GM12874 (cell line): ENCODE measurements at regions not wholly inside any gene's neighbourhood (a gene's known extent, or its start where the extent isn't known, plus 50 kb on each side); places are given as distances from the start of the nearest gene placed in this dataset.

Experiments
- TF ChIP-seq, protein P1 (sequence below): IDR thresholded peaks from 2 replicates; pipeline ENCODE4 v1.5.1; 2011; ENCODE audit warnings: low read depth, mild to moderate bottlenecking, control low read depth, low read length, moderate library complexity; ENCODE audit not compliant: insufficient read depth

DNA sequence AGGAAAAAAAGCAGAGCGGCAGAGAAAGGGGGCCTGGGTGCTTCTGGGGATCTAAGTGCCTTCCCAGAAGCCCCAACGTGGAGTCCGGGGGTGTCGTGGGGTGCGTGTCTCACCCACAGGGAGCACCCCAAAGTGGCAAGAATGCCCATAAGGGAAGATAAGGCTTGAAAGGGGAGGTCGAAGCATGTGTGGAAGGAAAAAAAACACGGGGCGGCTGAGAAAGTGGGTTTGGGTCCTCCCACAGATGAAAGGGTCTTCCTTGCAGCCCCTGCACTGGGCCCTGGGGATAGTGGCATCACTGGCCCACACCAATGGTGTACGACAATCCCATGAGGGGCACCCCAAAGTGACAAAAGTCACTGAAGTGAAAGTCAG is 275.5 kb downstream of the ALG10 start:
- TF ChIP-seq, protein P1, sequence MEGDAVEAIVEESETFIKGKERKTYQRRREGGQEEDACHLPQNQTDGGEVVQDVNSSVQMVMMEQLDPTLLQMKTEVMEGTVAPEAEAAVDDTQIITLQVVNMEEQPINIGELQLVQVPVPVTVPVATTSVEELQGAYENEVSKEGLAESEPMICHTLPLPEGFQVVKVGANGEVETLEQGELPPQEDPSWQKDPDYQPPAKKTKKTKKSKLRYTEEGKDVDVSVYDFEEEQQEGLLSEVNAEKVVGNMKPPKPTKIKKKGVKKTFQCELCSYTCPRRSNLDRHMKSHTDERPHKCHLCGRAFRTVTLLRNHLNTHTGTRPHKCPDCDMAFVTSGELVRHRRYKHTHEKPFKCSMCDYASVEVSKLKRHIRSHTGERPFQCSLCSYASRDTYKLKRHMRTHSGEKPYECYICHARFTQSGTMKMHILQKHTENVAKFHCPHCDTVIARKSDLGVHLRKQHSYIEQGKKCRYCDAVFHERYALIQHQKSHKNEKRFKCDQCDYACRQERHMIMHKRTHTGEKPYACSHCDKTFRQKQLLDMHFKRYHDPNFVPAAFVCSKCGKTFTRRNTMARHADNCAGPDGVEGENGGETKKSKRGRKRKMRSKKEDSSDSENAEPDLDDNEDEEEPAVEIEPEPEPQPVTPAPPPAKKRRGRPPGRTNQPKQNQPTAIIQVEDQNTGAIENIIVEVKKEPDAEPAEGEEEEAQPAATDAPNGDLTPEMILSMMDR: no peak

DNA sequence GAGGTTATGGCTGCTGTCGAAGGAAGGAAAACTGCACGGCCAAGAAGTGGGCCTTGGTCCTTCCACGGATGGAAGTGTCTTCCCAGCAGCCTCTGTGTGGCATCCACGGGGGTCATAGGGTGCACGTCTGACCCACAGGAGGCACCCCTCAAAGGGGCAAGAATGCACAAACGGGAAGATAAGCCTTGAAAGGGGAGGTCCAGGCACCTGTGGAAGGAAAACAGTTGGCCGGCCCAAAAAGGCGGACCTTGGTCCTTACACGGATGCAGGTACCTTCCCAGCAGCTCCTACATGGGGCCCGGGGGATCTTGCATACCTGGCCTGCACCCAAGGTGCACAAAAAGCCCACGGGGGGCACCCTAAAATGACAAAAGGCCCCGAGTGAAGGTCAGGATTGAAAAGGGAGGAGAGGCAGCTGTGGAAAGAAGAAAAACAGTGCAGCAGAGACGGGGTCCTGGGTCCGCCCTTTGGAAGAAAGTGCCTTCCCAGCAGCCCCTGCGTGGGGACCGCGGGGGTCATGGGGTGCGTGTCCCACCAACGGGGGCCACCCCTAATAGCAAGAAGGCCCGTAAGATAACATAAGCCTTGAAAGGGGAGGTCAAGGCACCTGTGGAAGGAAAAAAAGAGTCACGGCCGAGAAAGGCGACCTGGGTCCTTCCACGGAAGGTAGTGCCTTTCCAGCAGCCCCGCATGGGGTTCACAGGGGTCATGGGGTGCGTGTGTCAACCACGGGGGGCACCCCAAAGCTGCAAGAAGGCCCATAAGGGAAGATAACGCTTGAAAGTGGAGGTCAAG is 276.1 kb downstream of the ALG10 start:
- TF ChIP-seq, protein P1: no peak

DNA sequence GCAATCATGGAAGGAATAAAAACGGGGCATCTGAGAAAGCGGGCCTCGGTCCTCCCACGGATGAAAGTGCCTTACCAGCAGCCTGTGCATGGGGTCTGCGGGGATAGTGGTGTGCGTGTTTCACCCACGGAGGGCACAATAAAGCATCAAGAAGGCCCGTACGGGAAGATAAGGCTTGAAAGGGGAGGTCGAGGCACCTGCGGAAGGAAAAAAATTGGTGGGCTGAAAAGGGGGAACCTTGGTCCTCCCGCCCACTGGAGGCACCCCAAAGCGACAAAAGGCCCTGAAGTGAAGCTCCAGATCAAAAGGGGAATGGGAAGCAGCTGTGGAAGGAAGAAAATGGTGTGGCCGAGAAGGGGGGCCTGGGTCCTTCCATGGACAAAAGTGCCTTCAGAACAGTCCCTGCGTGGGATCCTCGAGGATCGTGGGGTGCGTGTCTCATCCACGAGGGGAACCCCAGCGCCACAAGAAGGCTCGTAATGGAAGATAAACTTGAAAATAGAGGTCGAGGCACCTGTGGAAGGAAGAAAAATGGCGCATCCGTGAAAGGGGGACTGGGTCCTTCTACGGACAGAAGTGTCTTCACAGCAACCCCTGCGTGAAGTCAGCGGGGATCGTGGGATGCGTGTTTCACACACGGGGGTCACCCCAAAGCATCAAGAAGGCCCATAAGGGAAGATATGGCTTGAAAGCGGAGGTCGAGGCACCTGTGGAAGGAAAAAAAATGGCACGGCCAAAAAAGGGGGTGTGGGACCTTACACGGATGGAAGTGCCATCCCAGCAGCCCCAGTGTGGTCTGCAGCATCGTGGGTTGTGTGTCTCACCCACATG is 276.9 kb downstream of the ALG10 start:
- TF ChIP-seq, protein P1: no peak

DNA sequence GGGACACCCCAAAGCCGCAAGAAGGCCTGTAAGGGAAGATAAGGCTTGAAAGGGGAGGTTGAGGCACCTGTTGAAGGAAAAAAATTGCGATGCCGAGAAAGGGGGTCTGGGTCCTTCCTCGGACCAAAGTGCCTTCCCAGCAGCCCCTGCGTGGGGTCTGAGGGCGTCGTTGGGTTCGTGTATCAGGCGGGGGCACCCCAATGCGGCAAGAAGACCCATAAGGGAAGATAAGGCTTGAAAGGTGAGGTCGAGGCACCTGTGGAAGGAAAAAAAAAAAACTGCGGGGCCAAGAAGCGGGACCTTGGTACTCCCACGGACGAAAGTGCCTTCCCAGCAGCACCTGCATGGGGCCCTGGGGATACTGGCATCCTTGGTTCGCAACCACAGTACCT is 277.5 kb downstream of the ALG10 start:
- TF ChIP-seq, protein P1: no peak

DNA sequence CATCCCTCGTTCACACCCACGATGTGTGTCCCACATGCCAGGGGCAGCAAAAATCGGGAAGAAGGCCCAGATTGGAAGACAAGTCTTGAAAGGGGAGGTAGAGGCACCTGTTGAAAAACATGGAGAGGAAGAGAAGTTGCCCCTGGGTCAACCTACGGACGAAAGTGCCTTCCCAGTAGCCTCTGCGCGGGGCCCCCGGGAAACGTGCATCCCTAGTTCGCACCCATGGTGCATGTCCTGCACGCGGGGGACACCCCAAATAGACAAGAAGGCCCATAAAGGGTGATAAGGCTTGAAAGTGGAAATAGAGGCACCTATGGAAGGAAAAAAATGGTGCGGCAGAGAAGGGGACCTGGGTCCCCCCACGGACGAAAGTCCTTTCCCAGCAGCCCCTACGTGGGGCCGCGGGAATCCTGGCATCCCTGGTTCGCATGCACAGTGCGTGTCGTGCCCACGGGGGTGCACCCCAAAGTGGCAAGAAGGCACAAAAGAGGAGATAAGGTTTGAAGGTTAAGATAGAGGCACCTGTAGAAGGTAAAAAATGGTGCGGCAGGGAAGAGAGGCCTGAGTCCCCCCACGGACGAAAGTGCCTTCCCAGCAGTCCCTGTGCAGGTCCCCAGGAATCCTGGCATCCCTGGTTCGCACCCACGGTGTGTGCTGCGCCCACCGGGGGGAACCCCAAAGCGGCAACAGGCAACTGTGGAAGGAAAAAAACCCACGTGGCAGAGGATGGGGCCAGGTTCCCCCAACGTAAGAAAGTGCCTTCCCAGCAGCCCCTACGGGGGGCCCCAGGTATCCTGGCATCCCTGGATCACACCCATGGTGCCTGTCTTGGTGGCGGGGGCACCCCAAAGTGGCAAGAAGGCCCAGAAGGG is 278.3 kb downstream of the ALG10 start:
- TF ChIP-seq, protein P1: no peak

DNA sequence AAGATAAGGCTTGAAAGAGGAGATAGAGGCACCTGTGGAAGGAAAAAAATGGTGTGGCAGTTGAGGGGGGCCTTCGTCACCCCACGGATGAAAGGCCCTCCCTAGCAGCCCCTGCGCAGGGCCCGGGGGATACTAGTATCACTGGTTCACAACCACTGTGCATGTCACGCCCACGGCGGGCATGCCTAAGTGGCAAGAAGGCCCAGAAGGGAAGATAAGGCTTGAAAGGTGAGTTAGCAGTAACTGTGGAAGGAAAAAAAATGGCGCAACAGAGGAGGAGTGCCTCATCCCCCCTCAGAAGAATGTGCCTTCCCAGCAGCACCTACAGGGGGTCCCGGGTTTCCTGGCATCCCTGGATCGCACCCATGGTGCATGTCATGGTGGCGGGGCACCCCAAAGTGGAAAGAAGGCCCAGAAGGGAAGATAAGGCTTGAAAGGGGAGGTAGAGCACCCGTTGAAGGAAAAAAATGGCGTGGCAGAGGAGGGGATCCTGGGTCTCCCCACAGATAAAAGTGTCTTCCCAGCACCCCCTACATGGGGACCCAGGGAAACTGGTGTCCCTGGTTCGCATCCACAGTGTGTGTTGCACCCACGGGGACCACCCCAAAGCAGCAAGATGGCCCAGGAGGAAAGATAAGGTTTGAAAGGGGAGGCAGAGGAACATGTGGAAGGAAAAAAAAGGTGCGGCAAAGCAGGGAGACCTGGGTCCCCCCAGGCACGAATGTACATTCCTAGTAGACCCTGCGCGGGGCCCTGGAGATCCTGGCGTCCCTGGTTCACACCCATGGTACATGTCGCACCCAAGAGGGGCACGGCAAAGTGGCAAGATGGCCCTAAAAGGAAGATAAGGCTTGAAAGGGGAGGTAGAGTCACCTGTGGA is 279.2 kb downstream of the ALG10 start:
- TF ChIP-seq, protein P1: no peak
